Pancreas (tissue), 10 donors: ENCODE measurements at regions not wholly inside any gene's neighbourhood (a gene's known extent, or its start where the extent isn't known, plus 50 kb on each side); places are given as distances from the start of the nearest gene placed in this dataset.

Experiments
- ATAC-seq, 4 donors: fragments of 200-7000 bp; cut with Tn5 transposase; one replicate each; pipeline versions ENCODE4 v1.8.0 to v1.9.1; 2020; ENCODE audit warnings: mild to moderate bottlenecking in 4 of 4, moderate library complexity in 4 of 4
- DNase-seq, 6 donors: peaks; one replicate each; pipeline ENCODE4 v3.0.0-alpha.2; 2020
- FAIRE-seq: peaks from 2 replicates; lab custom pipeline; 2012; peaks lifted over from hg19 to GRCh38; lab: Jason Lieb, UNC
- H3K27ac ChIP-seq, 4 donors: fragments of 200-600 bp; sonication (generic); 1 replicate in 3 of 4; 2 replicates in 1 of 4; pipeline versions ENCODE4 v1.5.0 to v1.8.0; 2020
- H3K27me3 ChIP-seq, 4 donors: fragments of 200-600 bp; one replicate each; pipeline ENCODE4 v1.8.0; 2021
- H3K36me3 ChIP-seq, 3 donors: fragments of 200-600 bp; sonication (generic) in 1 of 3; one replicate each; pipeline versions ENCODE4 v1.5.0 to v1.8.0; 2020 to 2021
- H3K4me1 ChIP-seq, 3 donors: fragments of 200-600 bp; one replicate each; pipeline ENCODE4 v1.8.0; 2021
- H3K4me3 ChIP-seq, 4 donors: fragments of 200-600 bp; sonication (generic) in 2 of 4; one replicate each; pipeline versions ENCODE4 v1.5.0 to v1.8.0; 2020 to 2021
- H3K9me3 ChIP-seq, 4 donors: fragments of 200-600 bp; one replicate each; pipeline ENCODE4 v1.8.0; 2021
- CTCF ChIP-seq, 4 donors: fragments of 200-600 bp; sonication (generic) in 3 of 4; IDR thresholded peaks; one replicate each; pipeline versions ENCODE4 v1.5.0 to v1.8.0; 2021; ENCODE audit warnings: antibody characterized with exemption in 4 of 4
- WGBS, 2 donors: extraction: QIAGEN DNeasy Blood & Tissue Kit; methylation state at CpG; one replicate each; pipeline ENCODE4 v1.1.7; 2013; 5-methylcytosine and 5-hydroxymethylcytosine counted together
- intact Hi-C, 3 donors: fragments of 100-400 bp; cut with DNase I; formaldehyde crosslinking; loops; one replicate each; pipeline versions ENCODE4 v1.11.1 to v1.14.2; 2022
- donor health status: healthy with polysubstance abuse.
- donor health status: DM: no; HTN: no; CAD: no; lungs with moderate emphysema.
- donor health status: DM: no; HTN: no; CAD: no.
- donor health status: control.
- donor health status: control.
- donor health status: Bipolar disorder and iron deficiency.
- donor health status: DM: yes; HTN: yes; CAD: no.
- donor health status: DM: no; HTN: no; CAD: no.
- donor health status: DM: no; HTN: no; CAD: no.
- donor health status: DM: yes; HTN: yes; CAD: no.

GRCh38 chr15:29410338-29410737 lies 140.7 kb upstream of the NSMCE3 start:
- intact Hi-C loops = no loop called here
- 76 to 83% methylated on average over 9 of the region's 9 CpGs for WGBS, 2 donors

GRCh38 chr15:29409890-29410289 lies 140.3 kb upstream of the NSMCE3 start:
- WGBS, 2 donors = 79 to 88% methylated on average over 8 of the region's 8 CpGs
- ATAC-seq (no peak), FAIRE-seq (no peak), DNase-seq (no peak)
- H3K27ac ChIP-seq = no peak overlapping the region
- TF ChIP-seq CTCF (IDR thresholded peaks at IDR 0.05) = no peak
- no peaks in the 10 kb centered on the region for H3K36me3 ChIP-seq
- no peak overlapping the region for H3K4me3 ChIP-seq
- intact Hi-C loops = no loop called here
- no peaks in the 10 kb centered on the region for H3K9me3 ChIP-seq
- peaks cover 0 to 6% (median 0%) of the 10 kb centered on the region in 4 donors for H3K27me3 ChIP-seq
- H3K4me1 ChIP-seq = no peaks in the 10 kb centered on the region

More at GRCh38 chr15:29410338-29410737, 140.7 kb upstream of the NSMCE3 start:
- no peak for DNase-seq
- Histone ChIP-seq H3K9me3 (no peaks in the 10 kb centered on the region), H3K36me3 (no peaks in the 10 kb centered on the region), H3K4me3 (no peak overlapping the region), H3K4me1 (no peaks in the 10 kb centered on the region), H3K27me3 (peaks cover 0 to 6% (median 0%) of the 10 kb centered on the region in 4 donors), H3K27ac (no peak overlapping the region)
- FAIRE-seq = no peak
- TF ChIP-seq CTCF (IDR thresholded peaks at IDR 0.05) = no peak
- no peak for ATAC-seq

- ATAC-seq (no peak), FAIRE-seq (no peak), DNase-seq (no peak)
- H3K27ac ChIP-seq = no peak overlapping the region
- no peak overlapping the region for H3K4me3 ChIP-seq
- WGBS, 2 donors = 89 to 92% methylated on average over 12 of the region's 12 CpGs
- no peaks in the 10 kb centered on the region for H3K27me3 ChIP-seq
- TF ChIP-seq CTCF (IDR thresholded peaks at IDR 0.05) = no peak
- H3K36me3 ChIP-seq = no peaks in the 10 kb centered on the region
- H3K4me1 ChIP-seq = no peaks in the 10 kb centered on the region
- H3K9me3 ChIP-seq = no peaks in the 10 kb centered on the region
- intact Hi-C loops = no loop called here
Measured at GRCh38 chr15:29405564-29405963, 135.9 kb upstream of the NSMCE3 start.

GRCh38 chr15:29403772-29404171 lies 134.2 kb upstream of the NSMCE3 start:
- FAIRE-seq (no peak), ATAC-seq (peak; percentile 56 to 85 (median 66)), DNase-seq (peak in 1 of 6 donors; percentile 28)
- no peaks in the 10 kb centered on the region for H3K9me3 ChIP-seq
- H3K4me3 ChIP-seq = no peak overlapping the region
- TF ChIP-seq CTCF (IDR thresholded peaks at IDR 0.05) = no peak
- intact Hi-C loops = no loop called here
- WGBS, 2 donors = 49 to 59% methylated on average over 8 of the region's 8 CpGs
- H3K27ac ChIP-seq = no peak overlapping the region
- no peaks in the 10 kb centered on the region for H3K27me3 ChIP-seq
- no peaks in the 10 kb centered on the region for H3K4me1 ChIP-seq
- H3K36me3 ChIP-seq = no peaks in the 10 kb centered on the region

- 63 to 66% methylated on average over 7 of the region's 7 CpGs for WGBS, 2 donors
- ATAC-seq (no peak), FAIRE-seq (no peak), DNase-seq (no peak)
- Histone ChIP-seq H3K36me3 (no peaks in the 10 kb centered on the region), H3K27ac (no peak overlapping the region), H3K27me3 (no peaks in the 10 kb centered on the region), H3K4me1 (no peaks in the 10 kb centered on the region), H3K9me3 (no peaks in the 10 kb centered on the region), H3K4me3 (no peak overlapping the region)
- TF ChIP-seq CTCF (IDR thresholded peaks at IDR 0.05) = no peak
- intact Hi-C loops = no loop called here
Measured at GRCh38 chr15:29401644-29402043, 132.0 kb upstream of the NSMCE3 start.
